ENCODE measurements at regions not wholly inside any gene's neighbourhood (a gene's known extent, or its start where the extent isn't known, plus 50 kb on each side); places are given as distances from the start of the nearest gene placed in this dataset.

GRCh38 chr7:22879709-22880306 lies 57.2 kb upstream of the TOMM7 start:
- Histone ChIP-seq H3K36me3 (ENCODE audit: insufficient read depth, low read length) (no peaks in the 10 kb centered on the region), H2AFZ (ENCODE audit: low read depth, low read length) (no peak overlapping the region), H3K9me3 (ENCODE audit: low read length) (no peaks in the 10 kb centered on the region), H3K9ac (ENCODE audit: low read length) (no peak overlapping the region), H3K9me2 (ENCODE audit: insufficient read depth, low read length) (no peaks in the 10 kb centered on the region), H3K4me2 (ENCODE audit: low read length) (no peak overlapping the region), H4K20me1 (ENCODE audit: insufficient read depth) (no peaks in the 10 kb centered on the region), H3K27me3 (ENCODE audit: insufficient read depth, low read depth, low read length) (no peaks in the 10 kb centered on the region), H3K4me3 (ENCODE audit: low read length) (no peak overlapping the region), H3K79me2 (replicated peaks; ENCODE audit: insufficient read depth, low read length) (no peaks in the 10 kb centered on the region), H3F3A (ENCODE audit: insufficient read depth, low read length, poor library complexity, severe bottlenecking) (no peaks in the 10 kb centered on the region), H3K27ac (ENCODE audit: low read length) (no peak overlapping the region)
- TF ChIP-seq SMC3 (conservative IDR thresholded peaks at IDR 0.05; ENCODE audit: poor library complexity) (no peak), POLR2AphosphoS5 (IDR thresholded peaks at IDR 0.05) (no peak), EZH2 (IDR thresholded peaks at IDR 0.05; ENCODE audit: borderline replicate concordance, insufficient read depth, low read length, poor library complexity, severe bottlenecking) (no peak), CTCF (IDR thresholded peaks at IDR 0.05; ENCODE audit: poor library complexity, severe bottlenecking) (no peak), TAF1 (IDR thresholded peaks at IDR 0.05; ENCODE audit: low read depth) (no peak), EP300 (conservative IDR thresholded peaks at IDR 0.05; ENCODE audit: poor library complexity, severe bottlenecking) (no peak)

- Histone ChIP-seq H3K4me3 (ENCODE audit: low read length) (no peak overlapping the region), H3K27ac (ENCODE audit: low read length) (no peak overlapping the region), H3K4me2 (ENCODE audit: low read length) (no peak overlapping the region), H3K9ac (ENCODE audit: low read length) (no peak overlapping the region), H3K9me3 (ENCODE audit: low read length) (no peaks in the 10 kb centered on the region), H3K36me3 (ENCODE audit: insufficient read depth, low read length) (no peaks in the 10 kb centered on the region), H3K27me3 (ENCODE audit: insufficient read depth, low read depth, low read length) (no peaks in the 10 kb centered on the region), H3F3A (ENCODE audit: insufficient read depth, low read length, poor library complexity, severe bottlenecking) (no peaks in the 10 kb centered on the region), H3K79me2 (replicated peaks; ENCODE audit: insufficient read depth, low read length) (no peaks in the 10 kb centered on the region), H2AFZ (ENCODE audit: low read depth, low read length) (no peak overlapping the region), H3K9me2 (ENCODE audit: insufficient read depth, low read length) (no peaks in the 10 kb centered on the region), H4K20me1 (ENCODE audit: insufficient read depth) (no peaks in the 10 kb centered on the region)
- TF ChIP-seq REST (IDR thresholded peaks at IDR 0.05; ENCODE audit: borderline replicate concordance) (no peak), MXI1 (conservative IDR thresholded peaks at IDR 0.05; ENCODE audit: poor library complexity, severe bottlenecking) (no peak)
Observed at GRCh38 chr7:22879280-22879679, 56.6 kb upstream of the TOMM7 start.

All from neural cell (in vitro differentiated cells).